GM23338 (cell line): ENCODE measurements at regions not wholly inside any gene's neighbourhood (a gene's known extent, or its start where the extent isn't known, plus 50 kb on each side); places are given as distances from the start of the nearest gene placed in this dataset.
"Not testable (repeated sequence)": the region's sequence is repeated elsewhere in the genome, so short reads cannot be mapped to it uniquely, and the experiment has no call there.

Experiments
- ATAC-seq: fragments of 200-7000 bp; cut with Tn5 transposase; 3 replicates; pipeline ENCODE4 v1.9.1; 2020
- DNase-seq: peaks from one replicate; pipeline ENCODE4 v3.0.0-alpha.2; 2015; ENCODE audit warnings: low spot score
- H2AFZ ChIP-seq: fragments of 200-600 bp; sonication (generic); 2 replicates; pipeline ENCODE4 v1.8.0; 2016; ENCODE audit warnings: antibody characterized with exemption, mild to moderate bottlenecking, moderate library complexity
- H3F3A ChIP-seq: fragments of 200-600 bp; sonication (generic); replicated peaks from 2 replicates; pipeline ENCODE4 v1.8.0; 2017; ENCODE audit warnings: antibody characterized with exemption, mixed run types, low read depth
- H3K27ac ChIP-seq: fragments of 200-600 bp; sonication (generic); 2 replicates; pipeline ENCODE4 v1.6.1; 2016; ENCODE audit warnings: low read depth
- H3K27me3 ChIP-seq: fragments of 200-600 bp; sonication (generic); 2 replicates; pipeline ENCODE4 v1.8.0; 2016; ENCODE audit warnings: mild to moderate bottlenecking, mixed run types, moderate library complexity; ENCODE audit not compliant: insufficient read depth
- H3K36me3 ChIP-seq: fragments of 200-600 bp; sonication (generic); 2 replicates; pipeline ENCODE4 v1.8.0; 2016; ENCODE audit warnings: mild to moderate bottlenecking; ENCODE audit not compliant: insufficient read depth
- H3K4me1 ChIP-seq: fragments of 200-600 bp; sonication (generic); 2 replicates; pipeline ENCODE4 v1.8.0; 2016; ENCODE audit warnings: mild to moderate bottlenecking, moderate library complexity; ENCODE audit not compliant: insufficient read depth
- H3K4me2 ChIP-seq: fragments of 200-600 bp; sonication (generic); 2 replicates; pipeline ENCODE4 v1.7.1; 2017; ENCODE audit warnings: mixed run types
- H3K4me3 ChIP-seq: fragments of 200-600 bp; sonication (generic); 2 replicates; pipeline ENCODE4 v1.6.1; 2016; ENCODE audit warnings: mixed run types
- H3K79me2 ChIP-seq: fragments of 200-600 bp; sonication (generic); replicated peaks from 2 replicates; pipeline ENCODE4 v1.8.0; 2017; ENCODE audit warnings: mild to moderate bottlenecking; ENCODE audit not compliant: insufficient read depth
- H3K9me2 ChIP-seq: fragments of 200-600 bp; sonication (generic); 2 replicates; pipeline ENCODE4 v1.8.0; 2017; ENCODE audit not compliant: insufficient read depth
- H4K20me1 ChIP-seq: fragments of 200-600 bp; sonication (generic); replicated peaks from 2 replicates; pipeline ENCODE4 v1.8.0; 2017; ENCODE audit warnings: mild to moderate bottlenecking; ENCODE audit not compliant: insufficient read depth
- H3K27ac Mint-ChIP-seq: 2 replicates; pipeline ENCODE4 v1.8.0; 2020; ENCODE audit warnings: inconsistent platforms, mild to moderate bottlenecking, moderate library complexity, mixed read lengths
- H3K27me3 Mint-ChIP-seq: 3 replicates; pipeline ENCODE4 v1.8.0; 2022; ENCODE audit warnings: low read depth, mild to moderate bottlenecking, moderate library complexity, mixed read lengths, inconsistent platforms; ENCODE audit not compliant: insufficient read depth, poor library complexity
- H3K36me3 Mint-ChIP-seq: 3 replicates; pipeline ENCODE4 v1.8.0; 2021; ENCODE audit warnings: low read depth, mild to moderate bottlenecking, inconsistent platforms, moderate library complexity, mixed read lengths
- H3K4me1 Mint-ChIP-seq: 3 replicates; pipeline ENCODE4 v1.8.0; 2020; ENCODE audit warnings: mild to moderate bottlenecking, inconsistent platforms, mixed read lengths
- H3K4me3 Mint-ChIP-seq: 3 replicates; pipeline ENCODE4 v1.8.0; 2021; ENCODE audit warnings: moderate library complexity, mild to moderate bottlenecking, inconsistent platforms, mixed read lengths
- H3K9me3 Mint-ChIP-seq: 3 replicates; pipeline ENCODE4 v1.8.0; 2020; ENCODE audit warnings: moderate library complexity, mild to moderate bottlenecking, inconsistent platforms, mixed read lengths
- CREB1 ChIP-seq: fragments of 250-450 bp; sonication (Bioruptor Pico); IDR thresholded peaks from 2 replicates; pipeline ENCODE4 v1.5.0; 2020; ENCODE audit warnings: low read depth, mild to moderate bottlenecking, moderate library complexity
- POLR2AphosphoS5 ChIP-seq: IDR thresholded peaks from 2 replicates; pipeline ENCODE4 v1.6.1; 2016; ENCODE audit warnings: antibody characterized with exemption, low read depth

DNA sequence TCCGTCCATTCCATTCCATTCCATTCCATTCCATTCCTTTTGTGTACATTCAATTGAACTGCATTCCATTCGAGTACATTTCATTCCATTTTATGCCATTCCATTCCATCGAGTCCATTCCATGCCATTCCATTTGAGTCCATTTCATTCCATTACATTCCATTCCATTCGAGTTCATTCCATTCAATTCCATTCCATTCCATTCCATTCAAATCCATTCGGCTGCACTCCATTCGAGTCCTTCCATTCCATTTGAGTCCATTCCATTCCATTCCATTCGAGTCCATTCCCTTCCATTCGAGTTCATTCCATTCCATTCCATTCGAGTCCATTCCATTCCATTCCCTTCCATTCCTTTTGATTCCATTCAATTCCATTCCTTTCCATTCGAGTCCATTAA lies 4800.6 kb upstream of the OR11H1 start:
- H3K4me3 Mint-ChIP-seq: no peak overlapping the region
- no peak overlapping the region for H3K4me3 ChIP-seq
- no peak overlapping the region for H3K27ac ChIP-seq
- peaks cover 41% of the 10 kb centered on the region for H3K27me3 Mint-ChIP-seq
- H3K4me1 ChIP-seq: no peaks in the 10 kb centered on the region
- no peak overlapping the region for H2AFZ ChIP-seq
- no peaks in the 10 kb centered on the region for H3K79me2 ChIP-seq
- no peaks in the 10 kb centered on the region for H3F3A ChIP-seq
- no peak overlapping the region for H3K4me2 ChIP-seq
- DNase-seq (no peak), ATAC-seq (no peak)
- H3K27ac Mint-ChIP-seq: no peak overlapping the region
- peaks cover 99% of the 10 kb centered on the region for H3K9me3 Mint-ChIP-seq
- peaks cover 89% of the 10 kb centered on the region for H3K36me3 Mint-ChIP-seq
- H3K9me2 ChIP-seq: no peaks in the 10 kb centered on the region
- peaks cover 10% of the 10 kb centered on the region for H3K36me3 ChIP-seq
- H3K4me1 Mint-ChIP-seq: no peaks in the 10 kb centered on the region
- H3K27me3 ChIP-seq: no peaks in the 10 kb centered on the region
- no peak for TF ChIP-seq CREB1 (CRISPR knock-in tag)
- TF ChIP-seq POLR2AphosphoS5: no peak
- H4K20me1 ChIP-seq: no peaks in the 10 kb centered on the region

DNA sequence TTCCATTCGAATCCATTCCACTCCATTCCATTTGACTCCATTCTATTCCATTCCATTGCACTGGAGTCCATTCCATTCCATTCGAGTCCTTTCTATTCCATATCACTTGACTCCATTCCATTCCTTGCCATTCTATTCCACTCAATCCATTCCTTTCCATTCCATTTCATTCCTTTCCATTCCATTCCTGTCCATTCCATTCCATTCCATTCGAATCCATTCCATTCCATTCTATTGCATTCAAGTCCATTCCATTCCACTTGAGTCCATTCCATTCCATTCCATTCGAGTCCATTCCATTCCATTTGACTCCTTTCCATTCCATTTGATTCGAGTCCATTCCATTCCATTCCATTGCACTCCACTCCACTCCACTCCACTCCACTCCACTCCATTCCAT lies 4798.0 kb upstream of the OR11H1 start:
- not testable (repeated sequence) for H3K27ac Mint-ChIP-seq, H3K4me3 Mint-ChIP-seq

DNA sequence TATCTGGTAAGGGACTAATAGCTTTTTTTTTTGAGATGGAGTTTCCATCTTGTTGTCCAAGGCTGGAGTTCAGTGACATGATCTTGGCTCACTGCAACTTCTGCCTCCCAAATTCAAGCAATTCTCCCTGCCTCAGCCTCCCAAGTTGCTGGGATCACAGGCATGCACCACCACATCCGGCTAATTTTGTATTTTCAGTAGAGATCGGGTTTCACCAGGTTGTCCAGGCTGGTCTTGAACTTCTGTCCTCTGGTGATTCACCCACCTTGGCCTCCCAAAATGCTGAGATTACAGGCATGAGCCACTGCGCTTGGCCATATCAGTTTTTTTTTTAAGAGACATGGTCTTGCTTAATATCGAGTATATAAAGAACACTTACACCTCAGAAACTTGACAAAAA lies 4797.3 kb upstream of the OR11H1 start:
- peaks cover 76% of the 10 kb centered on the region for H3K36me3 Mint-ChIP-seq
- H3K4me3 Mint-ChIP-seq, ATAC-seq, H3K9me2 ChIP-seq, H3K27me3 ChIP-seq, H3K4me2 ChIP-seq, H3K4me1 ChIP-seq, H4K20me1 ChIP-seq, H3K79me2 ChIP-seq, H3K4me3 ChIP-seq, H3F3A ChIP-seq, H2AFZ ChIP-seq, H3K27ac ChIP-seq, H3K4me1 Mint-ChIP-seq, DNase-seq, H3K27ac Mint-ChIP-seq, H3K36me3 ChIP-seq: not testable (repeated sequence)
- H3K27me3 Mint-ChIP-seq: peaks cover 33% of the 10 kb centered on the region
- H3K9me3 Mint-ChIP-seq: peaks cover 96% of the 10 kb centered on the region

More for the DNA sequence above, 4798.0 kb upstream of the OR11H1 start:
- not testable (repeated sequence) for DNase-seq, ATAC-seq, H3K9me2 ChIP-seq, H3K4me2 ChIP-seq, H3K4me1 Mint-ChIP-seq, H2AFZ ChIP-seq, H3K27me3 ChIP-seq, H3K79me2 ChIP-seq, H3K4me1 ChIP-seq, H3K27ac ChIP-seq, H4K20me1 ChIP-seq, H3F3A ChIP-seq, H3K36me3 ChIP-seq, H3K4me3 ChIP-seq
- peaks cover 96% of the 10 kb centered on the region for H3K9me3 Mint-ChIP-seq
- H3K27me3 Mint-ChIP-seq: peaks cover 37% of the 10 kb centered on the region
- peaks cover 78% of the 10 kb centered on the region for H3K36me3 Mint-ChIP-seq

DNA sequence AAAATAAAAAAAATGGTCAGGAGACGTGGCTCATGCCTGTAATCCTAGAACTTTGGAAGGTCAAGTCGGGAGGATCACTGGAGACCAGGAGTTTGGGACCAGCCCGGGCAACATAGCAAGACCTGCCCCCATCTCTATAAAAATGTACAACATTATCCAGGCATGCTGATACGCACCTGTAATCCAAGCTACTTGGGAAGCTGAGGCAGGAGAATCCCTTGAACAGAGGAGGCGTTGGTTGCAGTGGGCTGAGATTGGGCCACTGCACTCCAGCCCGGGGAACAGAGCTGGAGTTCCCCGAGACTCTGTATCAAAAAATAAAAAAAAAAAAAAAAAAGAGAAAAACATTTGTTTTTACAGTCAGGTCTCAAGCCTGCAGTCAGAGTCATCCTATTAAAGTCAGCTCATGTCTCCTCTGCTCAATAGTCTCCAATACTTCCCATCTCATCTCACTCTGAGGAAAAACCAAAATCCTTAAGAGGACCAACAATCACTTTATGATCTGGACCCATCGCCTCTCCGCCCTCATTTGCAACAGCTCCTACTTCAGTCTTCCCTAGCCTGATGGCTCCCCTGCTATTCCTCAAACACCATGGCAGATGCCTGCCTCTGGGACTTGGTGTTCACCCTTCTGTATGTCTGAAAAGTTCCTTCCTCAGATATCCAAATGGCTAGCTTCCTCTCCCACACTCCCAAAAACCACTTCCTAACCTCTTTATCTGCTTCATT lies 4796.6 kb upstream of the OR11H1 start:
- H3K27ac ChIP-seq, H3K4me2 ChIP-seq, H3F3A ChIP-seq, H3K36me3 ChIP-seq, DNase-seq, H3K4me3 Mint-ChIP-seq, H3K4me1 Mint-ChIP-seq, H3K4me1 ChIP-seq, H2AFZ ChIP-seq, H4K20me1 ChIP-seq, H3K9me2 ChIP-seq, H3K4me3 ChIP-seq, H3K27me3 ChIP-seq, H3K27ac Mint-ChIP-seq, ATAC-seq, H3K79me2 ChIP-seq: not testable (repeated sequence)
- H3K27me3 Mint-ChIP-seq: peaks cover 32% of the 10 kb centered on the region
- H3K36me3 Mint-ChIP-seq: peaks cover 70% of the 10 kb centered on the region
- H3K9me3 Mint-ChIP-seq: peaks cover 94% of the 10 kb centered on the region

DNA sequence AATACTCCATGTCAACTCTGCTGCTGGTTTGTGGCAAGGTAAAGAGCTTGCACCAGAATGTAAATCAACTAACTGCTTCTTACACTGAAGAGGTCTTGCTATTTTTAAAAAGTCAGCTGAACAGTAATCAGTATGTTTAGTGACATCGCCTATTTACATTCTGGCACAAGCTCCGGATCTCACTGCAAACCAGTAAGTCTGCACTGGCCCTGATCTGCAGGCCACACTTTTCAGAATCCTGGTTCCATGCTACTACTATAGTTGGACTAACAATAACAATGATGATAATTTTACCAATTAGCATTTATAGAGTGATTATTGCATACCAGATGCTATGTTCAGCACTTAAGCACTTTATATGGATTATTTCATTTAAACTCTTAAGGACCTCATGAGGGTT lies 4792.9 kb upstream of the OR11H1 start:
- DNase-seq, H3K79me2 ChIP-seq, H4K20me1 ChIP-seq, H3K9me2 ChIP-seq, H3K27me3 ChIP-seq, H3K27ac ChIP-seq, H3K36me3 ChIP-seq, H2AFZ ChIP-seq, ATAC-seq, H3K4me3 Mint-ChIP-seq, H3F3A ChIP-seq, H3K4me3 ChIP-seq, H3K27ac Mint-ChIP-seq, H3K4me1 ChIP-seq, H3K4me2 ChIP-seq, H3K4me1 Mint-ChIP-seq: not testable (repeated sequence)
- Mint-ChIP-seq H3K36me3 (peaks cover 65% of the 10 kb centered on the region), H3K9me3 (peaks cover 93% of the 10 kb centered on the region), H3K27me3 (peaks cover 13% of the 10 kb centered on the region)

DNA sequence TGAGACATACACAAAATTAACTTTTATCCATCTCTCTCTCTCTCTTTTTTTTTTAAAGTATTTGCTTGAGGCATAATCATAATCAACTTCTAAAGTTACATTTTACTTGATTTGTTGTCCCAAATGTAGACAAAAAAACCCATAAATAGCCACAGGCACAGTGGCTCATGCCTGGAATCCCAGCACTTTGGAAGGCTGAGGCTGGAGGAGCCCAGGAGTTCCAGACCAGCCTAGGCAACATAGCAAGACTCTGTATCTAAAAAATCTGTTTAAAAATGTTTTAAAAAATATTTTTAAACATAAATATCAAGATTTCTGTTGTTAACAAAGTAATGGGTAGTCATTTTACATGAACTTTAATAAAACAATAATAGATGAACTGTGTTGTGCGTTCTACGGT lies 4791.1 kb upstream of the OR11H1 start:
- not testable (repeated sequence) for H3K4me2 ChIP-seq, DNase-seq, H3K27me3 Mint-ChIP-seq, H3K27ac ChIP-seq, H4K20me1 ChIP-seq, H3K4me1 ChIP-seq, H3K36me3 ChIP-seq, H3K4me3 ChIP-seq, H3K79me2 ChIP-seq, H3K9me2 ChIP-seq, H2AFZ ChIP-seq, H3K27me3 ChIP-seq, H3K27ac Mint-ChIP-seq, H3K4me3 Mint-ChIP-seq, H3K4me1 Mint-ChIP-seq, H3F3A ChIP-seq, ATAC-seq
- peaks cover 61% of the 10 kb centered on the region for H3K36me3 Mint-ChIP-seq
- H3K9me3 Mint-ChIP-seq: peaks cover 89% of the 10 kb centered on the region
